H9 (cell line): ENCODE measurements at regions not wholly inside any gene's neighbourhood (a gene's known extent, or its start where the extent isn't known, plus 50 kb on each side); places are given as distances from the start of the nearest gene placed in this dataset.

Experiments used
- DNase-seq: peaks from one replicate; pipeline ENCODE4 v3.0.0-alpha.2; 2017
- H2AFZ ChIP-seq: one replicate; pipeline ENCODE4 v1.6.1; 2013; ENCODE audit warnings: mild to moderate bottlenecking, low read length, control low read depth, moderate library complexity
- H2AK5ac ChIP-seq: 2 replicates; pipeline ENCODE4 v1.6.1; 2013; ENCODE audit warnings: low read length, control low read depth, mixed read lengths; ENCODE audit not compliant: insufficient read length
- H2BK120ac ChIP-seq: one replicate; pipeline ENCODE4 v1.6.1; 2013; ENCODE audit warnings: low read depth, mild to moderate bottlenecking, low read length, control low read depth, inconsistent platforms; ENCODE audit not compliant: poor library complexity, severe bottlenecking
- H2BK12ac ChIP-seq: 2 replicates; pipeline ENCODE4 v1.6.1; 2013; ENCODE audit warnings: low read length, control low read depth, mixed read lengths, low read depth; ENCODE audit not compliant: insufficient read length
- H2BK15ac ChIP-seq: 2 replicates; pipeline ENCODE4 v1.6.1; 2013; ENCODE audit warnings: low read depth, low read length, control low read depth
- H2BK20ac ChIP-seq: one replicate; pipeline ENCODE4 v1.6.1; 2013; ENCODE audit warnings: low read depth, mild to moderate bottlenecking, low read length, control low read depth, inconsistent platforms; ENCODE audit not compliant: poor library complexity, severe bottlenecking
- H2BK5ac ChIP-seq: 2 replicates; pipeline ENCODE4 v1.6.1; 2013; ENCODE audit warnings: low read length, control low read depth, mixed read lengths; ENCODE audit not compliant: insufficient read length
- H3K14ac ChIP-seq: 2 replicates; pipeline ENCODE4 v1.6.1; 2013; ENCODE audit warnings: low read length, control low read depth; ENCODE audit not compliant: insufficient read depth
- H3K18ac ChIP-seq: 2 replicates; pipeline ENCODE4 v1.6.1; 2013; ENCODE audit warnings: low read depth, mild to moderate bottlenecking, mixed read lengths, low read length, control low read depth; ENCODE audit not compliant: insufficient read length
- H3K23ac ChIP-seq: 2 replicates; pipeline ENCODE4 v1.6.1; 2013; ENCODE audit warnings: low read length, control low read depth, mixed read lengths, low read depth; ENCODE audit not compliant: insufficient read length
- H3K23me2 ChIP-seq: 2 replicates; pipeline ENCODE4 v1.6.1; 2013; ENCODE audit warnings: low read depth, mild to moderate bottlenecking, mixed read lengths, low read length, control low read depth; ENCODE audit not compliant: insufficient read length, poor library complexity, severe bottlenecking
- H3K27ac ChIP-seq: 2 replicates; pipeline ENCODE4 v1.5.1; 2013; ENCODE audit warnings: low read length, control low read depth, mixed read lengths, low read depth; ENCODE audit not compliant: insufficient read length
- H3K27me3 ChIP-seq: 2 replicates; pipeline ENCODE4 v1.6.1; 2013; ENCODE audit warnings: low read length, control low read depth, inconsistent platforms; ENCODE audit not compliant: insufficient read depth
- H3K4ac ChIP-seq: 2 replicates; pipeline ENCODE4 v1.6.1; 2013; ENCODE audit warnings: low read depth, mild to moderate bottlenecking, control low read depth, inconsistent platforms, low read length, moderate library complexity
- H3K4me1 ChIP-seq: 2 replicates; pipeline ENCODE4 v1.6.1; 2013; ENCODE audit warnings: low read length, control low read depth, inconsistent platforms; ENCODE audit not compliant: insufficient read depth
- H3K4me2 ChIP-seq: 2 replicates; pipeline ENCODE4 v1.6.1; 2013; ENCODE audit warnings: low read length, control low read depth, mixed read lengths; ENCODE audit not compliant: insufficient read length, insufficient read depth
- H3K56ac ChIP-seq: 2 replicates; pipeline ENCODE4 v1.6.1; 2013; ENCODE audit warnings: low read depth, mild to moderate bottlenecking, mixed read lengths, low read length, control low read depth; ENCODE audit not compliant: insufficient read length
- H3K79me1 ChIP-seq: 2 replicates; pipeline ENCODE4 v1.6.1; 2013; ENCODE audit warnings: low read depth, mild to moderate bottlenecking, moderate library complexity, low read length, control low read depth, inconsistent platforms; ENCODE audit not compliant: insufficient read depth, poor library complexity, severe bottlenecking
- H3K79me2 ChIP-seq: 2 replicates; pipeline ENCODE4 v1.6.1; 2013; ENCODE audit warnings: low read length, control low read depth, inconsistent platforms; ENCODE audit not compliant: insufficient read depth
- H3K9ac ChIP-seq: 2 replicates; pipeline ENCODE4 v1.6.1; 2013; ENCODE audit warnings: low read length, control low read depth, mixed read lengths; ENCODE audit not compliant: insufficient read length; ENCODE audit errors: extremely low read depth
- H3K9me3 ChIP-seq: one replicate; pipeline ENCODE4 v1.6.1; 2013; ENCODE audit warnings: low read depth, low read length, inconsistent platforms; ENCODE audit not compliant: control insufficient read depth
- H3T11ph ChIP-seq: one replicate; pipeline ENCODE4 v1.6.1; 2013; ENCODE audit warnings: mild to moderate bottlenecking, low read length, control low read depth, inconsistent platforms
- H4K20me1 ChIP-seq: one replicate; pipeline ENCODE4 v1.6.1; 2013; ENCODE audit not compliant: control insufficient read depth, insufficient read length, insufficient read depth
- H4K5ac ChIP-seq: 2 replicates; pipeline ENCODE4 v1.6.1; 2013; ENCODE audit warnings: low read depth, mild to moderate bottlenecking, mixed read lengths, low read length, control low read depth; ENCODE audit not compliant: insufficient read length
- H4K8ac ChIP-seq: replicated peaks from 2 replicates; pipeline ENCODE4 v1.6.1; 2013; ENCODE audit warnings: low read length, control low read depth, mixed read lengths, low read depth; ENCODE audit not compliant: insufficient read length
- H4K91ac ChIP-seq: 2 replicates; pipeline ENCODE4 v1.6.1; 2013; ENCODE audit warnings: low read depth, mild to moderate bottlenecking, moderate library complexity, mixed read lengths, low read length, control low read depth; ENCODE audit not compliant: insufficient read length
- H3K27ac Mint-ChIP-seq, 3 experiments: 2 replicates in 2 of 3; 3 replicates in 1 of 3; pipeline ENCODE4 v1.8.0; 2020 to 2021; ENCODE audit warnings: mixed read lengths in 3 of 3, mild to moderate bottlenecking in 1 of 3, moderate library complexity in 1 of 3
- H3K27me3 Mint-ChIP-seq: 2 replicates; pipeline ENCODE4 v1.8.0; 2021; ENCODE audit warnings: low read depth, mild to moderate bottlenecking, moderate library complexity, mixed read lengths
- H3K36me3 Mint-ChIP-seq, 3 experiments: 2 replicates in 2 of 3; 3 replicates in 1 of 3; pipeline ENCODE4 v1.8.0; 2020 to 2021; ENCODE audit warnings: low read depth in 3 of 3, mixed read lengths in 3 of 3; ENCODE audit not compliant: insufficient read depth in 1 of 3
- H3K4me1 Mint-ChIP-seq, 2 experiments: 2 replicates each; pipeline ENCODE4 v1.8.0; 2020; ENCODE audit warnings: mixed read lengths in 2 of 2
- H3K4me3 Mint-ChIP-seq, 2 experiments: 2 replicates in 1 of 2; 3 replicates in 1 of 2; pipeline ENCODE4 v1.8.0; 2020 to 2021; ENCODE audit warnings: mild to moderate bottlenecking in 2 of 2, mixed read lengths in 2 of 2, moderate library complexity in 1 of 2
- H3K9me3 Mint-ChIP-seq, 2 experiments: 2 replicates in 1 of 2; 3 replicates in 1 of 2; pipeline ENCODE4 v1.8.0; 2020; ENCODE audit warnings: mild to moderate bottlenecking in 2 of 2, mixed read lengths in 2 of 2, moderate library complexity in 1 of 2
- WGBS: extraction: QIAGEN DNeasy Blood & Tissue Kit; methylation state at CpG from one replicate; pipeline ENCODE4 v1.1.7; 2013; ENCODE audit warnings: missing lambda C conversion rate, low lambda C conversion rate, mixed read lengths; ENCODE audit not compliant: insufficient read length; ENCODE audit errors: extremely low coverage; 5-methylcytosine and 5-hydroxymethylcytosine counted together
- TF ChIP-seq, protein P1 (sequence below): fragments of 200-600 bp; sonication (generic); conservative IDR thresholded peaks from 3 replicates; pipeline ENCODE4 v1.8.0; 2021; ENCODE audit warnings: antibody characterized with exemption, mild to moderate bottlenecking

DNA sequence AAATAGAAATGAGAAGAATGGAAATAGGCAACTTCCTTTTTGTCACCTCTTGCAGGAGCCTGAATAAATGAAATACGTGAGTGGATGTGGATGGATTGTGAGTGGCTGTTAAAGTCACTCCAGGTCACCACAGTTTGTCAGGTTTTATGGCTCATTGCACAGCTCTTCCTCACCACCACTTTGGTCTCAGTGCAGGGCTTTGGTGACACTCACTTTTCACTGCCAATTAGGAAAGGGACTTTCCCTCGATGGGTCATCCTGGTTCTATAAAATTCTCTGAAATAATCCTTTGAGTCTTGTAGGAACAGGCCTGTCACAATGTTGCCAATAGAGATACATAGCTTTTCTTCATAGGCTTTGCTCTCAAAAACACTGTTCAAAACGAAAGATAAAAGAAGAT, 172.4 kb upstream of the C11orf87 start:
- H3K4me2 ChIP-seq: no peak overlapping the region
- H3K27ac ChIP-seq: no peak overlapping the region
- TF ChIP-seq, protein P1, sequence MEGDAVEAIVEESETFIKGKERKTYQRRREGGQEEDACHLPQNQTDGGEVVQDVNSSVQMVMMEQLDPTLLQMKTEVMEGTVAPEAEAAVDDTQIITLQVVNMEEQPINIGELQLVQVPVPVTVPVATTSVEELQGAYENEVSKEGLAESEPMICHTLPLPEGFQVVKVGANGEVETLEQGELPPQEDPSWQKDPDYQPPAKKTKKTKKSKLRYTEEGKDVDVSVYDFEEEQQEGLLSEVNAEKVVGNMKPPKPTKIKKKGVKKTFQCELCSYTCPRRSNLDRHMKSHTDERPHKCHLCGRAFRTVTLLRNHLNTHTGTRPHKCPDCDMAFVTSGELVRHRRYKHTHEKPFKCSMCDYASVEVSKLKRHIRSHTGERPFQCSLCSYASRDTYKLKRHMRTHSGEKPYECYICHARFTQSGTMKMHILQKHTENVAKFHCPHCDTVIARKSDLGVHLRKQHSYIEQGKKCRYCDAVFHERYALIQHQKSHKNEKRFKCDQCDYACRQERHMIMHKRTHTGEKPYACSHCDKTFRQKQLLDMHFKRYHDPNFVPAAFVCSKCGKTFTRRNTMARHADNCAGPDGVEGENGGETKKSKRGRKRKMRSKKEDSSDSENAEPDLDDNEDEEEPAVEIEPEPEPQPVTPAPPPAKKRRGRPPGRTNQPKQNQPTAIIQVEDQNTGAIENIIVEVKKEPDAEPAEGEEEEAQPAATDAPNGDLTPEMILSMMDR: no peak
- no peak overlapping the region for H3K23ac ChIP-seq
- no peak overlapping the region for H3T11ph ChIP-seq
- no peak overlapping the region for H4K91ac ChIP-seq
- DNase-seq: no peak
- no peaks in the 10 kb centered on the region for H3K9me3 Mint-ChIP-seq
- H2BK5ac ChIP-seq: no peak overlapping the region
- H3K4ac ChIP-seq: no peak overlapping the region
- no peaks in the 10 kb centered on the region for H3K27me3 ChIP-seq
- no peak overlapping the region for H3K56ac ChIP-seq
- H3K79me2 ChIP-seq: no peaks in the 10 kb centered on the region
- H2BK20ac ChIP-seq: no peak overlapping the region
- H3K4me3 Mint-ChIP-seq: no peak overlapping the region
- H4K5ac ChIP-seq: no peak overlapping the region
- H4K20me1 ChIP-seq: no peaks in the 10 kb centered on the region
- no peak overlapping the region for H3K18ac ChIP-seq
- H3K9ac ChIP-seq: no peak overlapping the region
- no peak overlapping the region for H3K14ac ChIP-seq
- no peaks in the 10 kb centered on the region for H3K79me1 ChIP-seq
- H3K9me3 ChIP-seq: no peaks in the 10 kb centered on the region
- H2BK120ac ChIP-seq: no peak overlapping the region
- H3K27me3 Mint-ChIP-seq: no peaks in the 10 kb centered on the region
- no peaks in the 10 kb centered on the region for H3K4me1 Mint-ChIP-seq
- H3K36me3 Mint-ChIP-seq: no peaks in the 10 kb centered on the region
- H2BK12ac ChIP-seq: no peak overlapping the region
- WGBS: no CpG with 5 or more reads among the region's 3 CpGs
- no peak overlapping the region for H4K8ac ChIP-seq
- H3K23me2 ChIP-seq: no peaks in the 10 kb centered on the region
- no peak overlapping the region for H3K27ac Mint-ChIP-seq
- H2AK5ac ChIP-seq: no peak overlapping the region
- H2AFZ ChIP-seq: no peak overlapping the region
- no peak overlapping the region for H2BK15ac ChIP-seq
- no peaks in the 10 kb centered on the region for H3K4me1 ChIP-seq
